ENCODE measurements at regions not wholly inside any gene's neighbourhood (a gene's known extent, or its start where the extent isn't known, plus 50 kb on each side); places are given as distances from the start of the nearest gene placed in this dataset.
A peak's percentile ranks its signal among the peaks of the same experiment; 100 is the strongest.

DNA sequence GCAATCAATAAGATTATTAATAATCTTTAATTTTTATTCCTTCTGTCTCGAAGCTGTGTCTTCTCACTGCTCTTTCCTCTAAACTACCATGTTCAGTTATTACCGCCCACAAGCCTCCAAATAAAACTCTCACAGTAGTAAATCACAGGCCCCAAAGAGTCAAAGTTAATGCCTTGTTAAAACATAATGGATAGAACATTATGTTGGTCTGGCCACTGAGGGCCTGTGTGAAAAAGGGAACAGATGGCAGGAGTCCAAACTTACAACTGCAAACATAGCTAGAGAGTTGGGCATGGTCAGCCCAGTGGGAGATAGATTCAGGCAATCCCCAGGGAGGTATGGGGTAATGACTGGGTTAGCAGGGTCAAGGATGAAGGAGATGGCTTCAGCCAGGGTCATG lies 84.6 kb upstream of the TNIP3 start:
- Mint-ChIP-seq H3K27ac (no peak overlapping the region), H3K9me3 (peaks cover 3% of the 10 kb centered on the region), H3K4me3 (no peak overlapping the region), H3K27me3 (no peaks in the 10 kb centered on the region), H3K4me1 (ENCODE audit: low read depth) (peaks cover 49% of the 10 kb centered on the region), H3K36me3 (no peaks in the 10 kb centered on the region)
- ChIA-PET CTCF (interaction anchor here (10.8 kb wide), 1 partner anchor 58 kb away, joined by 126 read pairs; no protein-coding TSS in a partner anchor), POLR2A (no interaction called here)
- intact Hi-C loops (cut with micrococcal nuclease): no loop called here
- no peak for DNase-seq

DNA sequence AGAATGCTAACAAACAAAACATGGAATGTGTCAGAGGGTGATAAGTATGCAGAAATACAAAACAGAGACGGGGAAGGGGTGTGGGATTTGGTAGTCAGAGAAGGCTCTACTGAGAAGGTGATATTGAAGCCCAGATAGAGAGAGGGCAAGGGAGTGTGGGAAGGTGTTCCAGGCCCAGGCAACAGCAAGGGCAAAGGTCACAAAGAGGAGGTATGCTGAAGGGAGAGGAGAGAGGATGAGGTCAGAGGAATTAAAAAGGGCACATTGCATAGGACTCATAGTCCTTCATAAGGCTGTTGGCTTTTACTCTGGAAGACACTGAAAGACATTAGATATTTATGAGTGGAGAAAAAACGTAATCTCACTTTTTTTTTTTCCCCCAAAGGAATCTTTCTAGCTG lies 82.6 kb upstream of the TNIP3 start:
- no peak overlapping the region for H3K4me3 Mint-ChIP-seq
- no peak overlapping the region for H3K27ac Mint-ChIP-seq

DNA sequence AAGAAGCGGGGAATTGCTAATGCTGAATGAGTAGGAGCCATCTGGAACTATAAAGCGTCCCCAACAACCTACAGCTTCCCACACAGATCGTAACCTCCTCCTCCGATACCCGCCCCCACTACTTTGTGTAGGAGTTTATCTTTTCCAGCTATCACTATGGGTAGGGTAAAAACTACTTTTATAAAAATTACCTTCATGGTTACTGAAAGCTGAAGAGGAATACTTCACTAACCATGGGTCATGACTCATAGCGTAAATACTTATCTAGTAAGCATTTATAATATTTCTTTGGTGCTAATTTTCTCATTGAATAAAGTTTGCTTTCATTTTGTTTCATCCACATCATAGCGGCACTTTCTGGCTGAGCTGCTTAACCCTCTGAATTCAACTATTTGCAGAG lies 79.4 kb upstream of the TNIP3 start:
- no peaks in the 10 kb centered on the region for H3K9me3 Mint-ChIP-seq
- peaks cover 40% of the 10 kb centered on the region for H3K4me1 Mint-ChIP-seq (ENCODE audit: low read depth)
- peak; percentile 49 for DNase-seq
- peak overlapping the region; percentile 46 for H3K4me3 Mint-ChIP-seq
- ChIA-PET POLR2A (interaction anchor here (1.1 to 2.5 kb wide), 7 partner anchors 11 to 64 kb away, joined by 4 to 14 read pairs (median 8); no protein-coding TSS in a partner anchor), CTCF (interaction anchor here (0.7 to 2.7 kb wide), 13 partner anchors 9 to 68 kb away, joined by 3 to 16 read pairs (median 3); no protein-coding TSS in a partner anchor)
- peaks cover 3% of the 10 kb centered on the region for H3K27me3 Mint-ChIP-seq
- peak overlapping the region; percentile 76 for H3K27ac Mint-ChIP-seq
- intact Hi-C loops (cut with micrococcal nuclease): loop anchor here (1.0 kb wide), 4 partner anchors 9 to 202 kb away; no protein-coding TSS in a partner anchor
- no peaks in the 10 kb centered on the region for H3K36me3 Mint-ChIP-seq

More for the DNA sequence above, 82.6 kb upstream of the TNIP3 start:
- Mint-ChIP-seq H3K36me3 (no peaks in the 10 kb centered on the region), H3K9me3 (no peaks in the 10 kb centered on the region), H3K27me3 (peaks cover 3% of the 10 kb centered on the region), H3K4me1 (ENCODE audit: low read depth) (peaks cover 50% of the 10 kb centered on the region)
- ChIA-PET POLR2A (no interaction called here), CTCF (no interaction called here)
- intact Hi-C loops (cut with micrococcal nuclease): no loop called here
- DNase-seq: no peak

DNA sequence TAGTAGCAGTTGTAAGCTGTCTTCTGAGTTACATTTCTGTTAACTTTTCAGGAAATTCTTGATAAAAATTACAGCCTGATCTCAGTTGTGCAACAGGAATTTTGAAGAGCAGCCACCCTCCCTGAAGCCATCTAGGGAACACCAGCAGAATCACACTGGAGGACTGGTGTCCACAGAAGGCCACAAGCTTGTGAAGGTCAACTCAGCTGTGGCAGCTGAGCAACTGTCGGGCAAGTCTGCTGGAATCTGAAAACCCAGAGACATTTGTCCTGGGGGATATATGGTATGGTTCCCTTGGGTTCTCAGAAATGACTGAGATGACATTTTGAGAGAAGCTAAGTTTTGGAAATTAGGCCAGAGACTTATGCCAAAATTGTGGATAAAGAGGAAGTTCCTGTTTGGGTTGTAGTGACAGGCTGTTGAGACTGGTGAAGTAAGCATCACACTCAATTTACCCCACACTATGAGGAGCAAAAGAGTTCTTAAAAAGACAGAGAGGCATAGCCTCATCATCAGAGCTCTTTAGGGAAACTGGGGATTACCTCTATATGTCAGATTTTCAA lies 78.1 kb upstream of the TNIP3 start:
- H3K4me1 Mint-ChIP-seq (ENCODE audit: low read depth): peaks cover 40% of the 10 kb centered on the region
- intact Hi-C loops (cut with micrococcal nuclease): no loop called here
- peaks cover 3% of the 10 kb centered on the region for H3K27me3 Mint-ChIP-seq
- H3K9me3 Mint-ChIP-seq: no peaks in the 10 kb centered on the region
- H3K4me3 Mint-ChIP-seq: no peak overlapping the region
- no peaks in the 10 kb centered on the region for H3K36me3 Mint-ChIP-seq
- peak overlapping the region; percentile 36 for H3K27ac Mint-ChIP-seq
- CTCF ChIA-PET: interaction anchor here (0.8 to 2.7 kb wide), 8 partner anchors 10 to 65 kb away, joined by 3 to 16 read pairs (median 4); no protein-coding TSS in a partner anchor
- POLR2A ChIA-PET: interaction anchor here (2.5 kb wide), 1 partner anchor 14 kb away, joined by 14 read pairs; no protein-coding TSS in a partner anchor
- DNase-seq: no peak

DNA sequence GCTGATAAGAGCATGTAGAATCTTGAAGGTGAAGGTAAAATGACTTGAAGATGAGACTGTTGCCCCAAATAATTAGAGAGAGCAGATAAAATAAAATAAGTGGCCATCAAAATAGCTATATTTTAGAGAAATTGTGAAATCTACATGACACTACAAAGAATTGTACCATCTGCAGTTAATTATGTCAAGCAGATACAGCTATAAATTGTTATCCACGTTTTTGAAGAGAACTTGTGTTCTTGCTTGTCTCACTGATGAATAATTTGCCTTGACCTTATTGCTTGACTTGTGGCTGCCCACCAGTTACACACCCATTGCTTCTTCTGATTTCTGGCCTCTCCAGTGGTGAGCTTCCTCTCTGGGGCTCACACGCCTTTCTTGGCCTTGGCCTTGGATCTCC lies 75.8 kb upstream of the TNIP3 start:
- Mint-ChIP-seq H3K9me3 (no peaks in the 10 kb centered on the region), H3K36me3 (no peaks in the 10 kb centered on the region), H3K4me1 (ENCODE audit: low read depth) (peaks cover 33% of the 10 kb centered on the region), H3K27ac (no peak overlapping the region), H3K4me3 (no peak overlapping the region), H3K27me3 (peaks cover 3% of the 10 kb centered on the region)
- DNase-seq: no peak
- CTCF ChIA-PET: interaction anchor here (0.7 to 1.9 kb wide), 4 partner anchors 12 to 467 kb away, joined by 3 to 5 read pairs (median 5); no protein-coding TSS in a partner anchor
- intact Hi-C loops (cut with micrococcal nuclease): no loop called here
- POLR2A ChIA-PET: no interaction called here

DNA sequence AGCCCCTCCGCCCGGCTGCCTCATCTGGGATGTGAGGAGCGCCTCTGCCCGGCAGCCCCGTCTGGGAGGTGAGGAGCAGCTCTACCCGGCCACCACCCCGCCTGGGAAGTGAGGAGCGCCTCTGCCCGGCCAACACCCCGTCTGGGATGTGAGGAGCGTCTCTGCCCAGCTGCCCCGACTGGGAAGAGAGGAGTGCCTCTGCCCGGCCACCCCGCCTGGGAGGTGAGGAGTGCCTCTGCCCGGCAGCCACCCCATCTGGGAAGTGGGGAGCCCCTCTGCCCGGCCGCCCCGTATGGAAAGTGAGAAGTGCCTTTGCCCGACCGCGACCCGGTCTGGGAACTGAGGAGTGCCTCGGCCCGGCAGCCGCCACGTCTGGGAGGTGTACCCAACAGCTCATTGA lies 74.3 kb upstream of the TNIP3 start:
- ChIA-PET CTCF (interaction anchor here (1.0 kb wide), 1 partner anchor 10 kb away, joined by 3 read pairs; no protein-coding TSS in a partner anchor), POLR2A (no interaction called here)
- H3K9me3 Mint-ChIP-seq: no peaks in the 10 kb centered on the region
- H3K4me3 Mint-ChIP-seq: no peak overlapping the region
- no peak overlapping the region for H3K27ac Mint-ChIP-seq
- no peaks in the 10 kb centered on the region for H3K36me3 Mint-ChIP-seq
- H3K27me3 Mint-ChIP-seq: peaks cover 3% of the 10 kb centered on the region
- no peak for DNase-seq
- intact Hi-C loops (cut with micrococcal nuclease): no loop called here
- peaks cover 23% of the 10 kb centered on the region for H3K4me1 Mint-ChIP-seq (ENCODE audit: low read depth)

DNA sequence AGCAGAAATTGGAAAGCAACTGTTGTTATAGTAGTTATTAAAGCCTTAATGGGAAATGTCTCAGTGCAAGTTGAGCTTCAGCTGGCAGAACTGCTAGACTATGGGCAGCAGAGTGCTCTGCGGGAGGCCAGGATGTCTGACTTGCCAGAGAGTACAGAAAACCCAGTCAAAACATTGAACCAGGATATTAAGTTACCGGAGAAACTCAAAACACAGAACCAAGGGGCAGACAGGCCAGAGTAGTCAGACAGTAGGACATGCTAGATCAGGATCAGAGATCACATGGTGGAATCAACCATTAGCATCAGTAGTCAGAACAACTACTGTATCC lies 72.9 kb upstream of the TNIP3 start:
- DNase-seq: no peak
- CTCF ChIA-PET: no interaction called here
- Mint-ChIP-seq H3K27ac (no peak overlapping the region), H3K9me3 (no peaks in the 10 kb centered on the region), H3K4me3 (no peak overlapping the region), H3K36me3 (no peaks in the 10 kb centered on the region), H3K27me3 (peaks cover 3% of the 10 kb centered on the region), H3K4me1 (ENCODE audit: low read depth) (peaks cover 12% of the 10 kb centered on the region)
- POLR2A ChIA-PET: no interaction called here
- intact Hi-C loops (cut with micrococcal nuclease): no loop called here

DNA sequence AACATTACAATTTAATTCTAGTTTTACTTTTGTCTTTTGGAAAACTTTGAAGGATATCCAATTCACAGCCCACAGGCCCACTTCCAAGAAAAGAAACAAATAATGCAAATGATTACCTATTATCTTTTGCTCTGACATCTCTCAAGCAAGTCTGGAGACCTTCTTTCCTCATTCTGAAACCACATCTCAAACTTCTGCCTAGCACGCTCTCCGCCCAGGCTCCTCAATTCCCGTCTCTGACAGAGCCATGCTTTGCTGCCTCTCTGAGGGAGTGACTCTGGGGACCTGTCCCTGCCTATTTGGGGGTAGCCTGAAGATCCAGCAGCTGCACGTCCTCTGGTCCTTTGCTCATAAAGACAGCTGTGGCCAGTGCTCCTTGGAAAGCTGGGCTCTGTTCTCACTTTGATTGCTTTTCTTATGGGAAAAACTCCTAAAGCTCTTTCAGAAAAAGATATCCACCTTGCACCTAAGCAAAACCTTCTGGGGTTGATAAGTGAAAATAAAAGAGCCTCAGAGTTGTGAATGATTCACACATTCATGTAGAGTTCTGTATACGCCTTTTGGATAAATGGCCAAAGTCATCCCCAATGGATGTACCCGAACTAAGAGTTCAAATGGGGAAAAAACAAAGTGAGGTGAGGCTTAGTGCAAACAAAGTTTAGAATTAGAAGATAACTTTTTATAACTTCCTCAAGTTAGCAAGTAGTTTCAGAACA lies 72.4 kb upstream of the TNIP3 start:
- Mint-ChIP-seq H3K36me3 (no peaks in the 10 kb centered on the region), H3K9me3 (no peaks in the 10 kb centered on the region), H3K27me3 (no peaks in the 10 kb centered on the region), H3K4me1 (ENCODE audit: low read depth) (peaks cover 9% of the 10 kb centered on the region), H3K4me3 (no peak overlapping the region), H3K27ac (no peak overlapping the region)
- POLR2A ChIA-PET: interaction anchor here (1.1 kb wide), 1 partner anchor 45 kb away, joined by 3 read pairs; no protein-coding TSS in a partner anchor
- DNase-seq: no peak
- intact Hi-C loops (cut with micrococcal nuclease): no loop called here
- CTCF ChIA-PET: no interaction called here

DNA sequence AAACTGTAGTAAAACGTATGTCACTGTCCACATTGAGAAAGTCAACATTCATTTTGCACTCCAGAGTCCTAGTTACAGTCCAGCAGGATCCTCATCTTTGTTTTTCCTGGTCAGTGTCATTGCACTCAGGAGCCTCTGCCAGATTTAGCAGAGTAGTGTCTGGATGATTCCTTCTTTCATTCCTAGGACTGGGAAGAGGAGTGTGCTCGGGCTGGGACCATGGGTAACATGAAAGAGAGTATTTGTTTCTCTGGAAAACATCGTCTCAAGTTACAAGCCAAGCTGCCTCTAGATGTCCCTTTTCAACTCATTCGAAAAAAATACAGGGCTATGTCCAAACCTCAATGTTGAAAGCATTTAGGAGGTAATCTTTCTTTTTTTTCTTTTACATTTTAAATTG lies 69.9 kb upstream of the TNIP3 start:
- no peak for DNase-seq
- no peak overlapping the region for H3K27ac Mint-ChIP-seq
- H3K9me3 Mint-ChIP-seq: no peaks in the 10 kb centered on the region
- intact Hi-C loops (cut with micrococcal nuclease): no loop called here
- CTCF ChIA-PET: no interaction called here
- no peaks in the 10 kb centered on the region for H3K36me3 Mint-ChIP-seq
- H3K4me3 Mint-ChIP-seq: no peak overlapping the region
- POLR2A ChIA-PET: no interaction called here
- H3K27me3 Mint-ChIP-seq: no peaks in the 10 kb centered on the region
- peaks cover 16% of the 10 kb centered on the region for H3K4me1 Mint-ChIP-seq (ENCODE audit: low read depth)

DNA sequence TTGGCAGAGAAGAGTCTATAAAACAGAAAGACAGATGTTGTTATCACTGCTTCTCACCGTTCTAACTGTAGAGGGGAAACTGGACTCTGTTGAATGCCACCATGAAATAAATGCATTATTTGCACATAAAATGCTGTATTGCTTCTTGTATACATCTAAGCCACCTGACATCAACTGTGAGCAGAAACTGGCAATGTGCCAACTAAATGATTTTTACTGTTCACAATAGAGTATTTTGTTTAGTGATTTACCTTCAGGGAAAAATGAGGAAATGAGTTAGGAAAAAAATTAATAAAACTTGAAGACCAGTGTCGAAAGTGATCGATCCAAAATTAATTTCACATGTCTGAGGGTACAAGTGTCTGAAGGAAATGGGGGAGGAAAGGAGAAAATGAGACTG lies 65.9 kb upstream of the TNIP3 start:
- intact Hi-C loops (cut with micrococcal nuclease): no loop called here
- POLR2A ChIA-PET: no interaction called here

DNA sequence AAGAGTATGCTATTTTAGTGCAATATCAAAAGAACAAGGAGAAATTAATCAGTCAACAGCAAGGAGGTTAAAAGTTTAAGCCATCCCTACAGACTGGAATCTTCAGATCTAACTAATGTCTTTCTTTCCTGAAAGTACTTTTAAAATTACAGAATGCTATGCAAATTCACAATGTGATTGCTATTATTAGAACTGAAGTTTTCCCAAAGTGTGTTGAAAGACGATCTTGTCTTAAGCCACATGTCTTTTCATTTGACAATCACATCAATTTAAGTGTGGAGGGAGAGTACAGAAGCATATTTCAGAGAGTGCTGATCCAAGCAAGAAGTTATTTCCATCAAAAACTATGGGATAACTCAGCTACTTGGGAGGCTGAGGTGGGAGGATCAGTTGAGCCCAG lies 64.7 kb upstream of the TNIP3 start:
- Mint-ChIP-seq H3K9me3 (no peaks in the 10 kb centered on the region), H3K4me1 (ENCODE audit: low read depth) (peaks cover 51% of the 10 kb centered on the region), H3K4me3 (no peak overlapping the region), H3K36me3 (no peaks in the 10 kb centered on the region), H3K27me3 (no peaks in the 10 kb centered on the region), H3K27ac (peak overlapping the region; percentile 8)
- ChIA-PET CTCF (interaction anchor here (0.8 to 2.4 kb wide), 9 partner anchors 9 to 48 kb away, joined by 3 to 18 read pairs (median 7); no protein-coding TSS in a partner anchor), POLR2A (interaction anchor here (1.7 to 2.0 kb wide), 2 partner anchors 14 to 50 kb away, joined by 6 to 14 read pairs; no protein-coding TSS in a partner anchor)
- intact Hi-C loops (cut with micrococcal nuclease): no loop called here
- no peak for DNase-seq

More for the DNA sequence above, 65.9 kb upstream of the TNIP3 start:
- Mint-ChIP-seq H3K4me1 (ENCODE audit: low read depth) (peaks cover 47% of the 10 kb centered on the region), H3K27me3 (no peaks in the 10 kb centered on the region), H3K27ac (no peak overlapping the region), H3K9me3 (no peaks in the 10 kb centered on the region), H3K4me3 (no peak overlapping the region), H3K36me3 (no peaks in the 10 kb centered on the region)
- CTCF ChIA-PET: no interaction called here
- no peak for DNase-seq

DNA sequence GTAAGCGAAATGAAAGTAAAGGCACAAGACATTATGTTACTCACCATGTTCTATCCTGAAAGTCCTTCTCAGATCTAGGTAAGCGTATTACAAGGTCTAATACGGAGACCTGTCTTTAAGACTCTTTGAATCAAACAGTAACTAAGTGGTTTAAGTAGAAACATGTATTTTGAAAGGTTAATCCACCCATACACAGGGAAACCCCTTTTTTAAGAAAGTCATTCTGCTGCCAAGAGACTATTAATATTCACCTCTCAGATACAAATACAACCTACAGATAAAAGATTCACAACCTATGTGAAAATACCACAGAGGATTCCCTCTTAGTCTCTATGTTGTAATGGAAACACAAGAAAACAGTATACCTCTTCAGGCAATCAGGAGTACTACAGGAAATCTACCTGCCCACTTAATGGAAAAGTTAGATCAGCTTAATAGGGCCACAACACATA lies 63.2 kb upstream of the TNIP3 start:
- no peaks in the 10 kb centered on the region for H3K27me3 Mint-ChIP-seq
- intact Hi-C loops (cut with micrococcal nuclease): loop anchor here (1.0 kb wide), 9 partner anchors 16 to 89 kb away; no protein-coding TSS in a partner anchor
- H3K9me3 Mint-ChIP-seq: no peaks in the 10 kb centered on the region
- H3K4me3 Mint-ChIP-seq: peak overlapping the region; percentile 72
- no peaks in the 10 kb centered on the region for H3K36me3 Mint-ChIP-seq
- DNase-seq: no peak
- peaks cover 59% of the 10 kb centered on the region for H3K4me1 Mint-ChIP-seq (ENCODE audit: low read depth)
- peak overlapping the region; percentile 86 for H3K27ac Mint-ChIP-seq
- ChIA-PET POLR2A (interaction anchor here (0.9 to 2.0 kb wide), 5 partner anchors 14 to 52 kb away, joined by 3 to 14 read pairs (median 6); no protein-coding TSS in a partner anchor), CTCF (interaction anchor here (0.7 to 2.4 kb wide), 12 partner anchors 11 to 80 kb away, joined by 3 to 18 read pairs (median 6); no protein-coding TSS in a partner anchor)
